Middle frontal gyrus (tissue), 1 donor: ENCODE measurements at regions not wholly inside any gene's neighbourhood (a gene's known extent, or its start where the extent isn't known, plus 50 kb on each side); places are given as distances from the start of the nearest gene placed in this dataset.
"Not testable (repeated sequence)": the region's sequence is repeated elsewhere in the genome, so short reads cannot be mapped to it uniquely, and the experiment has no call there.

Experiments
- DNase-seq: peaks from one replicate; pipeline ENCODE4 v3.0.0-alpha.2; 2015; ENCODE audit warnings: low spot score; ENCODE audit errors: extremely low spot score

DNA sequence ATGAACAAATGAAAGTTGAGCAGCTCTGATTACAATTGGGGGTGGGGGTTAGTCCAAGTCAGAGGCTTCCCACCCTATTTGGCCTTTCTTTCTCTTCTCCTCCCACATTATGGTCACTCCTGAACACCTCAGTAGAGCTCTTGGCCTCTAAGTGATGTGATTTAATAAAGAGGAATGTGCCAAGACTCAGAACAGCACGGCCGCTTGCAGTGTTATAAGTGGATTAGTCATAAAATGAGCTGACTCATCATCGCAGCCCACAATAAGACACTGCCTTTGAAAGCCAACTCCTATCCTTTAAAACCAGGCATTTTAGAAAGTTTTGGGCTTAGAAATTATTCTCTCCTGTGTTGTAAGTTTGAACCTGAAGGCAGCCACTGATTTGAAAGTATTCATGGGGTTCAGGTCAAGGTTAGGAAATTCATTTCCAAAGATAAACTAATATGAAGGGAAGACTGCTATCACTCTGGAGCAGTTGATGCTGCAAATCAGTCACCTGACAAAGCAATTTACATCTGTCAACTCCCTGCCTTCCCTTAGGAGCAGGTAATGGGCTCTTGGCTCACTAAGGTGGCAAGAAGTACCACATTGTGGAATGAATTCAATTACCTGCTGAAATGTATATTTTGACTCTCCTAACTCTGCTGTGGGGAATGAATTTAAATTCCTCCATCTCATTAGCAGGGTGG lies 283.6 kb upstream of the NMUR2 start:
- no peak for DNase-seq

DNA sequence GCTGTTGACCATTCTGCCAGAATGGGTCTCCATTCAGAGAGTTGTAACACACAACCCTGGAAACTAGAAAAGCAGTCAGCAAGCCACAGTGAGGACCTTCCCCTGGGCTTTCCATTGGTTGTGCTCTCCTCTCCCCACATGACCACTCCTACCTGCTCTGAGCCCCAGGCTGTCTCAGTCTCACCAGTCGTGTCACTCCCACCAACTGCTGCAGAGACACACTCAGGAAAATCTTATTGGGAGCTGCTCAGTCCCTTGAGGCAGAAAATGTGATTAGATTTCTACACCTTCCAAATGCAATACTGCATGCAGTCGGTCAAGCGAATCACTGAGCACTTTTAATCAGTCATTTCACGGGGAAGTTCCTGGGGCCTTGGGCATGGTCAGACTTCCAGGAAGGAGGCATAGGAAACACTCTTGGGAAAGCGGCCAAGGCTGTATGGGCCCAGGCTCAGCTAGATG lies 284.2 kb upstream of the NMUR2 start:
- no peak for DNase-seq

DNA sequence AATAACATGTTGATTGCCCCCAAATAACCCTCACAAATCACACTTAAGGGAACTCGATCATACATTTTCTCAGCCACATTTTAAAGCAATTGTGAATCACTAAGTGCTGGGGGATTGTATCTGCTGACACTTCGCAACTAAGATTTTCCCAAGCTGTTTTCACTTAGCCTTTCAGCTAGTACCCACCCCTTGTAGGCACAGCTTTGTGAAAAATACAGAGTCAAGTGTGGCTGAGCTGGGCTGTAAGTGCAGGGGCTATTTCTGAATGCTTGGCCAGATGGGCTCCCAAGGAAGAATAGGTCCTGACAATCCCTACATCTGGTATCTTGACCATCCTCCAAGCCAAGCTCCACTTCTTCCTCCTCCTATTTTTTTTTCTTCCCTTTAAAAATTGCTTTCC lies 289.2 kb upstream of the NMUR2 start:
- DNase-seq, result no peak

DNA sequence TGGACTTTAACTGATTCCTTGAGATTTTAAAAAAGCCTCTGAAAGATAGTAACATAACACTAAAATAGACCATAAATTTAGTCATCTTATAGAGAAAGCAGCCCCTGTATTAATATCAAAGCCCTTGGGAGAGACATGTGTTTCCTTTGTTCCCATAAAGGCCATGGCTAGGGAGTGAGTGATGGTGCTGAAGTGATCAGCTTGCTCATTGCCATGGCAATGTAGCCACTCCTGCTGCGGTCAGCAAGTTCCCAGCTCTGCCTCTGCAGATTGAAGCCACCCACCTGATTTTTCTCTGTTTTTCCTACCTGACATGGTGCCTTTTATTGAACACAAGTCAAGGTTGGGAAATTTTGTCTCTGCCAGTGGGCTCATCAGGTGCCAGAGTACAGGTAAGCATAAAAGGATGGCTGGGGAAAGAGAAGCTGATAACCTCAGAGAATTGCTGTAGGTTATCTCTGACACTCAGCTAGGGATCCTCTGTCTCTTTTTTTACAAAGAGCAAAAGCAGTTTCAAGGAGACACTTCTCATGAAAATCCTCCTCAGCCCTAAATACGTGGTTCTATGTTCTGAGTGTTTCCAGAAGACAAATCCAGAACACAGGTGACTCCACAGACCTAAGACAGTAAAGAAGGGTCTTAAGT lies 296.3 kb upstream of the NMUR2 start:
- no peak for DNase-seq

DNA sequence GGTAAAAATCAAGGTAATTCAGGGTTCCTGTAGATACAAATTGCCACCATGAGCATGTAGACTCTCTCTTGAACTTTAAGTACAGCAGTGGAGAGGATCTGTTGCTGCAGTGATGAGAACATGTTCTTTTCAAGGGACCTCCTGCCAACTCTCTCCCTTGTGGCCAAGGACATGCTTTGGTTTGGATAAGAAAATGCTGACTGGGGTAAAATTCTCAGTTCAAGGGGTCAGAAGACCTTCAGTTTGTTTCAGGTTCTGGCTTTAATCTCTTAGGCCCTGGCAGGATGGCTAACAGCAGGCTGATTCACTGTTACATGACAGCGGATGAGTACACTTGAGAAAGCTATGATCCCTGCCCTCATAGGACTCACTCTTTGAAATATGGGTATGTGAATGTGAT lies 299.2 kb upstream of the NMUR2 start:
- DNase-seq, result no peak

DNA sequence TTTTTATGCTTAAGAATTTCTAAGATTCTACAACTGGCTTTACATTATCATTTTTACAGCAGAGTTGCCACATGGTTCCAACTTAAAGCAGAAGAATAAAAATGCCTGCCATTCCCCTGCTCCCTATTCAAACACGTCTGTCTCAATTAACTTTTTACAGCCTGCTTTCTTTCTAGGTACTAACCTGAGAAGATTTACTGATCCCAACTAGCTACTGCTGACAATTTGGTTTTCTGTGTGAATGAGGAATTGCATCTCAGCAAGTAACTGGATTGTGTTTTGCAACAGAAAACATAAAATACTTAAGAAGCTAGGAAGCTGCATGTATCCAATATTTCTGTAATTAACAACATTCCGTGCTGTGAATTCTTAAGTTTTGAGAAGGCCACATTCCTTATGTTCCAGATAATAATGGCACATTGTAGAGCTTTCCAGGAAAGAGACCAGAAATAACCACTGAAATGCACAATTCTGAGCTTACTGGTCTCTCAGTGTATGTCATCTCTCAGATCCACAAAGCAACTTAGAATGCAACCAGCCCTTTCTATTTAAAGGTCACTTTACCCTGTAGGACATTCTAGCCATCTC lies 306.8 kb upstream of the NMUR2 start:
- DNase-seq, result no peak

DNA sequence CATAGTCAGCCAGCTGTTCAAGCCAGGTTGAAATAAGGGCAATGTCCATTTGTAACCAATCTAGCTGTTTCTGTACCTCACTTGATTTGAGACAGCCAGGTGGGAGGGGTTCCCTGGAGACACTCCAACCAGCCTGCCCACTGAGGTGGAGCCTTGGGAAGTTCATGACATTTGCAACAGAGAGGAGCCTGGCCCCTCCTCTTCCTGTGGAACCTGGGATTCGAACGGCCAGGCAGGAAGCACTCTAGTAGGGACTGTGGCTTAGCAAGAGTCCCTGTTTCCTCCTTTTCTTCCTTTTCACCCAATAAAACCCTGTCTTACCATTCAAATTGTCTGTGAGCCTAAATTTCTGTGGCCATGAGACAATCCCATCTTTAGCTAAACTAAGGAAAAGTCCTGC lies 312.3 kb upstream of the NMUR2 start:
- no peak for DNase-seq

DNA sequence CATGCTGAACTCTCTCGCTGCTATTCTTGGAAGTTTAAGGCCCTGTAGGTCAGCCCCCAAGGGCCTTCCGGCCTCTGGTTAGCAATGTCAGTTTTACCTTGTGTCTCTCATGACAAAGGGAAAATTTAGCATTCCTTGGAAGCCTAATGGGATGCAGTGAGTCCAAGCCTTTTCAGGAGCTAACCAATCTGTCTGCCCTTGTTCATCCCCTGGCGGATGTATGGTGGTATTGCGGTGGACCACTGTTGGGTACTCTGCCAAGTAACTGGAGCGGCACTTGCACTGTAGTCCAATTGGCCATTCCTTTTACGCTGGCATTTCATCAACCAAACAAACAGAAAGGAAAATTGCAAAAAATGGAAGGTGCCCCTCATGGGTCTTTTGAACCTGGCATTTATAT lies 318.4 kb upstream of the NMUR2 start:
- DNase-seq, result no peak

DNA sequence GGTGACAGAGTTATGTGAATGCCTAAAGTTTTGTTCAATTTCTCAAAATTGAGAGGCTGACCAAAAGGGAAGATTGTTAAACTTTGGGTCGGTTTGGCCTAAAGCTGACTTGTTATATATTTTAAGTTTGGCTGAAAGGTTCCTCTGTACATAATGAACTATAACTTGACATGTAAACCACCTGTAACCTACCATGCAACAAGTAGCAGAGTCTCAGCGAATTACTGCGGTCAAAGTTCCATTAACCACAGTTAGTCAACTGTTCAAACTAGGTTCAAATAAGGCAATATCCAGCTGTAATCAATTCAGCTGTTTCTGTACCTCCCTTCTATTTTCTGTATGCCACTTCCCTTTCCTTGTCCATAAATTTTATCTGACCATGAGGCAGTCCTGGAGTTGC lies 325.1 kb upstream of the NMUR2 start:
- no peak for DNase-seq

DNA sequence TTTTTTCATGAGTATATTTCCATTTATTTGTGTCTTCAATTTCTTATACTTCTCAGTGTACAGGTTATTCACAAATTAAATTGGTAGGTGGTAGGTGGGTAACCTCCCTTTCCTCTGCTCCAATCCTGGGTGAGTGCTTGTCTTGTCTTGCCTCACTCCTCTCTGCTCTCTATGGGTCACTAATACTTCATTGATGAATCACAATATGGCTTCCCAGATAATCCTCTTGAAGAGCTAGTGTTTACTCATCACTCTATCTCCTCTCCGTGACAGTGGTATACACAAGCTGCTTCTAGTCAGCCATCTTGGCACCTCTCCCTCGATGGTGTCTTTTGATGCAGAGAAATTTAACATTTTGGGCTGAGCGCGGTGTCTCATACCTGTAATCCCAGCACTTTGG lies 331.8 kb upstream of the NMUR2 start:
- DNase-seq, result no peak

DNA sequence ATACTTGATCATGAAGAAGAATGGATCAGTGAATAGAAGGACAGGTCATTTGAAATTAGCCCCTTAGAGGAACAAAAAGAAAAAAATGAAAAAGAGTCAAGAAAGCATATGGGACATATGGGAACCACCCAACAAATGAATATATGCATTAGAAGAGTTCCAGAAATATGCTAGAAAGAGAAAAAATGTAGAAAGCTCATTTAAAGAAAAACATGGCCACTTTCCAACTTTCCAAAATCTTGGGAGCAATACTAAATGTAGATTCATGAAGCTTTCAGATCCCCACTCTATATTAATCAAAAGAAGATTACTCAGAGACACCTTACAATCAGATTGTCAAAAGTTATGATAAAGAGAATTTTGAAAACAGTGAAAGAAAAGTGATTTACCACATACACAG lies 334.8 kb upstream of the NMUR2 start:
- no peak for DNase-seq

DNA sequence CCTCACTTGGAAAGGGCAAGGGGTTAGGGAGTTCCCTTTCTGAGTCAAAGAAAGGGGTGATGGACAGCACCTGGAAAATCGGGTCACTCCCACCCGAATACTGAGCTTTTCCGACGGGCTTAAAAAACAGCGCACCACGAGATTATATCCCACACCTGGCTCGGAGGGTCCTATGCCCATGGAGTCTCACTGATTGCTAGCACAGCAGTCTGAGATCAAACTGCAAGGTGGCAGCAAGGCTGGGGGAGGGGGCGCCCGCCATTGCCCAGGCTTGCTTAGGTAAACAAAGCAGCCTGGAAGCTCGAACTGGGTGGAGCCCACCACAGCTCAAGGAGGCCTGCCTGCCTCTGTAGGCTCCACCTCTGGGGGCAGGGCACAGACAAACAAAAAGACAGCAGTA lies 336.0 kb upstream of the NMUR2 start:
- DNase-seq, result not testable (repeated sequence)

DNA sequence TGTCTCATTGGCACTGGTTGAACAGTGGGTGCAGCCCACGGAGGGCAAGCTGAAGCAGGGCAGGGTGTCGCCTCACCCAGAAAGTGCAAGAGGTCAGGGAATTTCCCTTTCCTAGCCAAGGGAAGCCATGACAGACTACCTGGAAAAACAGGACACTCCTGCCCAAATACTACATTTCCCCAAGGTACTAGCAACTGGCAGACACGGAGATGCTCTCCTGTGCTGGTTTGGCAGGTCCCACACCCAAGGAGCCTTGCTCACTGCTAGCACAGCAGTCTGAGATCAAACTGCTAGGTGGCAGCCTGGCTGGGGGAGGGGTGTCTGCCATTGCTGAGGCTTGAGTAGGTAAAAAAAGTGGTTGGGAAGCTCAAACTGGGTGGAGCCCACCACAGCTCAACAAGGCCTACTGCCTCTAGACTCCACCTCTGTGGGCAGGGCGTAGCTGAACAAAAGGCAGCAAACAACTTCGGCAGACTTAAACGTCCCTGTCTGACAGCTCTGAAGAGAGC lies 382.7 kb upstream of the NMUR2 start:
- DNase-seq, result not testable (repeated sequence)

DNA sequence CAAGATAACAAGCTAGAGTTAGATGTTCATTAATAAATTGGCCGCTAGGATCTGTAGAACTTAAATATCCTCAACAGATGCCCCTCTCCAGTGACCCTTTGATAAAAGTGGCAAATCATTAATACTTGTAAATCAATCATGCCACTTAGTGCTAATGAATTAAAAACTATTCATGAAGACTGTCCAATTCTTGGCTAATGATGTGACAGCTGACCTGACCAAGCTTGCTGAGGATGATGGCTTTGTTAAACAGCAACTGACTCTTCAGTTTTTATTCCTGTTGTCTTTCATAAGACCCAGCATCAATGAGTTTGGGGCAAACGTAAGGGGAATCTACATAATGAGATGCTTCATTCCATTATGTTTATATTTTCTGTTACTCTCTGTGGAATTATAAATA lies 396.8 kb upstream of the NMUR2 start:
- DNase-seq, result no peak

DNA sequence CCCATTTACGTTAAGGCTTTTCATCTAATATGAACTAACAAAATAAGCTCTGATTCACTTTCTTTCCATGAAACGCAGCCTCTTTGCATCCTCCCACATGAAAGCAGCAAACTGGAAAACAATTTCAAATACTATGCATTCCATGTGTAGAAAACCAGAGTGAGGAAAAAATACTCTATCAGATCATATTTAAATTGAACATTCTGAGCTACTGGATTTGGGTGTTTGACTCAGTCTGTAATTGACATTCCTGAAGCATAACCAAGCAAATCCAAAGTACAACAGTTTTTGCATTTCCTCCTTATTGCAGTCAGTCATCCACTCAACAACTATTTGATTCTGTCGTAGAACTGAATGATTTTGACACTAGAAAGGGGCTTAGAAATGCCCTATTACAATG lies 399.1 kb upstream of the NMUR2 start:
- DNase-seq, result no peak

DNA sequence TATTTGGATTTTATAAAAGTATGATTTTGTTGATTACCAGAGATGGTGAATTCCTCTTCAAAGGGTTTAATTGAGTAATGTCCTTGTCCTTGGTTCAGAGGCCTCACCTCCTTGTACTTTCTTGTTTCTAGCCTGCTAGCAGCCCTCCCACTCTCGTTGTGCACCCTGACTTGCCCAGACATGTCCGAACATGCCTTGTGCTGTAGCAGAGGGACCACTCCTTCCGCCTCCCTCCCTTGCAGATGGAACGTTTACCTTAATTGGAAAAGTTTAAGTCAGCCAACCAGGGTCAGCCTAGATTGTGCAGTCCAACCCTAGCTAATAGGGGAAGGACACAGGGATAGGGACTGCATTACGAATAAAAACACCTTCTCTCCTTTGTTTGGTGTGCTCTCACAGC lies 406.9 kb upstream of the NMUR2 start:
- DNase-seq, result no peak

DNA sequence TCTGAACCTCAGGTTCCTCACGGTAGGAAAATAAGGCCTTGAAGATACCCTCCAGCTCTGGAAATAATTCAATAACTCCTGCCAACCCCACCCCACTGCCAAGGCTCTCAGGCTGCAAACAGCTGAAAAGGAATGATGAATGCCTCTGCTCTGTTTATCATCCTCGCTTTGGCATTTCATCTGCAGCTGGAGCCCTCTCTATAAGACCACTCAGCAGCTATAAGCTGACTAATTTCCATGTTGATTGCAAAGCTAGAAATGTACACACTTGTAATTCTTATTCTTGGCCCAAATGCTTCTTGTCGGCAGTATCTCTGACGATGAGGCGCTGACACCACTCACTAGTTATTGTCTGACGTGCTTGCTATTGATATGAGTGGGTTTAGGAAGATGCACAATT lies 408.4 kb upstream of the NMUR2 start:
- no peak for DNase-seq

DNA sequence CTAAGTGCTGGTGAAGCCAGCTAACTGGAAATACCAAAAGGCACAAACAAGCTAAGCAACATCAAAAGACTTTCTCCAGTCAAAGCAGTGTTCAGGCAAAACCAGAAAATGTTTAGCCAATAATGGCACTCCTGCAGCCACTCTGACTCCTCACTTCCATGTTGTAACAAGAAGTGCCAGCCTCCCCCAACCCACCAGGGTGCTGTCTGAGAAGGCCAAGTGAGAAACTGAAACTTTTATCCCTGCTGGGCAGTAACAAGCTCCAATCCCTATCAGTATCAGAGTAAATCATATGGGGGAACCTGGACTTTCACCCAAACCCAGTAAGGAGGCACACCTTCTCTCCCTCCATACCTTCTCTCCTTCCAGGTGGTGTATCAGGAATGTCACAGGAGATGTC lies 414.8 kb upstream of the NMUR2 start:
- no peak for DNase-seq

DNA sequence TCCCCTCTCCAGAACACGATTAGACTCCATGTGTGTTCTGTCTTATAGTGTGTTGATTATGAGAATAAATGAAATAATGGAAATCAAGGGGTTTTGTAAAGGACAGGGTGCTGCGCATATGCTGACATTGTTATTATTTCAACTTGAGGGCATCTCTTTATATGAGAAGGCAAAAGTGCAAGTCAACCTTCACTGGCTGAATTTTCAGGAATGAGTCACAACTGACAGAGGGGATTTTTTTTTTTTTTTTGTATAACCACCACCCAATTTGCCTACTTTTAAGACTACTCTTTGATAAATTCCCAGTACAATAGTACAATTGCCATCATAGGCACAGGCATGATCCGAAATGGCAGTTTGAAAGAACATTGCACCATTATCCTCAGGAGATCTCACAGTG lies 419.2 kb upstream of the NMUR2 start:
- DNase-seq, result no peak

DNA sequence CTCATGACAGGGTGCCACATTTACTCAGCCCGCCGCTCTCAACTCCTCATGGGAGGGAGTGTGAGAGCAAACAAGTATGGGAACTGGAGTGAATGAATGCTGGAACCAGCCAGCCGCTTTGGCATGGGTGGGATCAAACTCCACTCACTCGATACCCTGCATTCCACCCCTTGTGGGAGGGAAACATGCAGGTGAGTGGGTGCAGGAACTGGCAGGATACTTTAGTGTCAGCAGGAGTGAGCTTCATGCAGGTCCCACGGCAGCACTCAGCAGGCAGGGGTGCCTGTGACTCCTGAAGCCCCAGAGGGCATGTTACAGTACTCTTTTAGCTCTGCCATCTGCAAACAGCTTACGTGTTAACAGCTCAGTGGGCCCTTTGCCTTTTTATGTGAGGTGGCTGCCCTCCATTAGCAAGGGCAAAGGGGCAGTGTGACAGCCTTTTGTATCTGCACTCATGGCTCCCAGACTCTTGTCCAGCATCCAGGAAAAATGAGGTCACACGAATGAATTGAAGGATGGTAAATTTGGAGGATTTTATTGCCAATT lies 433.2 kb upstream of the NMUR2 start:
- DNase-seq, result no peak

DNA sequence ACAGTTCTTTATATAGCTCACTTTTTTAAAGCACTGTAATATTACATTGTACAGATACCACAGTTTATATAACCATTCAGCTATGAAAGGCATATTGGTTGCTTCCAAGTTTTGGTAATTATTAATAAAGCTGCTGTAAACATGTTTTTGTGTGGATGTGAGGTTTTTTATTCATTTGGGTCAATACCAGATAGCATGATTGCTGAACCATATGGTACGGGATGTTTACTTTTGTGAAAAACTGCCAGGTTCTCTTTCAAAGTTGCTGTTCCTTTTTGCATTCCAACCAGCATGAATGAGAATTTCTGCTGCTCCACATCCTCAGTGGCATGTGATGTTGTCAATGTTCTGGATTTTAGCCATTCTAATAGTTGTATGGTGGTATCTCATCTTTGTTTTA lies 439.6 kb upstream of the NMUR2 start:
- no peak for DNase-seq

DNA sequence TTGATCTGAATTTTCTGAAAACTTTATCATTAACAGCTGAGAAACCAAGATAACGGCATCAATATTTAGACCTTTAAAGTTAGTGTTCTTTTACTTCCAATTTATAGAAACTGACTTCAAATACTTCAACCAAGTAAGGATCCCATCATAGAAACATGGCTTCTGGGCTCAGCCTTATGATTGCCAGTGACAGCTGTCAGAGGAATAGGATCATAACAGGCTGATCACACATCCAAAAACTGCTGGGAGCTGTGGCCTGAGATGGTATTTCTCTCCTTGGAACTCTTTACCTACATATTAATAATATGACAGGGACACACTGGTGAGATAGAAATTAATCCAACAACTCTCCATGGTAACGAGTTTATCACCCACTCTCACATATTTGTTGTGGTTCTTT lies 448.3 kb upstream of the NMUR2 start:
- DNase-seq, result no peak

DNA sequence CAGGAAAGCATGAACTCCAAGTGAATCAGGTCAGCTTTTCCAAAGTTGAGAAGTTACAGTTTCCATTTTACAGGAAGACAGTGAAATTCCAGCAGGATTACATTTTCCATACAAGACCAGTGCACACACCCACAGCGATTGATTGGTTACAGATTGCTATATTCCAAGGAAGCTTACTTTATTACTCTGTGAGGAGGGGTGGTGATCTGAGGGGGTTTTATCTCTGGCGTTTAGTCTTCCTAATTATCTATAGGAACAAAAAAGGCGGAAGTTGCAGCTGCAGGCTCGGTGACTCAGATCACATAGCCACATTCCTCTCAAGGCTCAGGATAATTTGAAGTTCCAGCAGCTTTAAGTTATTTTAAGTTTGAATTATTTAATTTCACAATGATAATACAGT lies 450.4 kb upstream of the NMUR2 start:
- DNase-seq, result no peak
